ENCODE measurements at regions not wholly inside any gene's neighbourhood (a gene's known extent, or its start where the extent isn't known, plus 50 kb on each side); places are given as distances from the start of the nearest gene placed in this dataset.

DNA sequence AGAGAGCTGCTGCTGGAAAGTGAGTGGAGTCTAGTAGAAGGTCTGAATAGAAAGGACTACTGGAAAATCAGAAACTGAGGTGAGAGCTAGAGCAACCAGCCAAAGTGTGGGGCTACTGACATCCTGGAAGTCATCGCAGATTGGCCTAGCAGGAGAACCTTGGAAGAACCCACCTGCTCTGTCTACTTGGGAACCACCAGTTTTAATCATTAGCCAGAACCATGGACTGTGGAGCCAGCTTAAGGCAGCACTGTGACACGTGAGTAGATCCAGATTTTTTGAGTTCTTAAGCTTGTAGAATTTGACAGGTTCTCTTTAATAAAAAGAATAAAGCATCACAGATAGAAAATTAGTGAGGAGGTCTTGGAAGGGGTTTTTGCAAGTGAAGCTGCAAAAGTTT, 179.1 kb upstream of the PEX5L start:
- Mint-ChIP-seq H3K4me3 (no peak overlapping the region), H3K36me3 (no peaks in the 10 kb centered on the region), H3K9me3 (peaks cover 12% of the 10 kb centered on the region), H3K4me1 (ENCODE audit: low read depth in 2 of 2) (no peaks in the 10 kb centered on the region), H3K27ac (no peak overlapping the region), H3K27me3 (no peaks in the 10 kb centered on the region)
- ATAC-seq (no peak), DNase-seq (ENCODE audit: low spot score) (no peak)

DNA sequence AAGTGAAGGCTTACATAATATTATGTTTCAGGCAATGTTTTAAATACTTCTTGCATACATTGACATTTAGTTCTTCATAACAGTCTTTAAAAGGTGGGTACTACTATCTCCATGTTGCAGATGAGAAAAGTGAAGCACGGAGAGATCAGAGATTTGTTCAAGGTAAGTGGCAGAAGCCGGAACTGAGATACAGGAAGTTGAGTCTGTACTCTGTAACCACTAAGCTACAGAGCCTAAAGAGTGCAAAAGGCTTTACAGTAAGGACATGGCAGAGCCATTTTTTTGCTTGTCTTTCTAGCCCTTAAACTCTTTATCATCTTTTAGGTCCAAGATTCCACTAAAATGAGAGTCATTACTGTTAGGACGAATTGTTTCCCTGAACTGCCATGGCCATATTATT, 186.5 kb upstream of the PEX5L start:
- Mint-ChIP-seq H3K27ac (no peak overlapping the region), H3K9me3 (peaks cover 9% of the 10 kb centered on the region), H3K36me3 (peaks cover 2% of the 10 kb centered on the region), H3K27me3 (no peaks in the 10 kb centered on the region), H3K4me3 (no peak overlapping the region), H3K4me1 (ENCODE audit: low read depth in 2 of 2) (no peaks in the 10 kb centered on the region)
- ATAC-seq: no peak
- no peak for DNase-seq (ENCODE audit: low spot score)

DNA sequence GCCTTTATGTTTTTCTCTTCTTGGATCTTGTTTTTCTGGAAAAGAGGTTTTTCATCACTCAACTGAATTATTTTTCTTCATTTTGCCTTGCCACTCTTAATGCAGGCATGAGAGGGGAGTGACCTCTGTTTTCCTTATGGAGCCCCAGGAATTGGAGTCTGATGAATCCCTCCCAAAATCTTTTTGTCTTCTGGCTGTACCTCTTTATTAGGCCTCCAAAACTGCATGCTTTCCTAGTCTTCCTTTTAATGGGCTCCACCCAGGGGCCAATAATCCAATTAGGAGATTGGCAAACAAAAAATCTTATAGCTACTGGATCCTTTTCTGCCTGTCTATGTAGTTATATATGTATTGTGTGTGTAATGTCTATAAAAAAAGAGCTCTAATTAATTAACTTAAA, 192.4 kb upstream of the PEX5L start:
- Mint-ChIP-seq H3K4me3 (no peak overlapping the region), H3K9me3 (peaks cover 14% of the 10 kb centered on the region), H3K36me3 (peaks cover 7% of the 10 kb centered on the region), H3K27me3 (no peaks in the 10 kb centered on the region), H3K27ac (no peak overlapping the region), H3K4me1 (ENCODE audit: low read depth in 2 of 2) (no peaks in the 10 kb centered on the region)
- DNase-seq (ENCODE audit: low spot score) (no peak), ATAC-seq (no peak)

DNA sequence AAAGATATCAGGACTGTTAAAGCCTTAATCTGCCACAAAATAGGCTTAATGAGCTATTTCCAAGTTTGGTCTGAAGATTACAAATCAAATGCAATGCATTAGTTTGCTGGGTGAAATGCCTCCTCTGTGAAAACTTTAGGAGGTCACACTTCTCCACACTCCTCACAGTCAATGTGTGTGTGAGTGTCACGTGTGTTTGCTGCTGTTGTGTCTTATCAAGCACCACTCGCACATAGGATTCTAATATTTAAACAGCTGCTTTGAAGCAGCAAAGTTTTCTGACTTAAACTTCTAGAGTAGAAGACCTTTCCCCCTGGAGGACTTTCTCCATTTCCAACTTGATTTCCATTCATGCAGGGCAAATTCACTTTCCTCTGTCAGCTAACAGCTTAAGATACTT, 203.2 kb upstream of the PEX5L start:
- no peak for DNase-seq (ENCODE audit: low spot score)
- no peak for ATAC-seq

DNA sequence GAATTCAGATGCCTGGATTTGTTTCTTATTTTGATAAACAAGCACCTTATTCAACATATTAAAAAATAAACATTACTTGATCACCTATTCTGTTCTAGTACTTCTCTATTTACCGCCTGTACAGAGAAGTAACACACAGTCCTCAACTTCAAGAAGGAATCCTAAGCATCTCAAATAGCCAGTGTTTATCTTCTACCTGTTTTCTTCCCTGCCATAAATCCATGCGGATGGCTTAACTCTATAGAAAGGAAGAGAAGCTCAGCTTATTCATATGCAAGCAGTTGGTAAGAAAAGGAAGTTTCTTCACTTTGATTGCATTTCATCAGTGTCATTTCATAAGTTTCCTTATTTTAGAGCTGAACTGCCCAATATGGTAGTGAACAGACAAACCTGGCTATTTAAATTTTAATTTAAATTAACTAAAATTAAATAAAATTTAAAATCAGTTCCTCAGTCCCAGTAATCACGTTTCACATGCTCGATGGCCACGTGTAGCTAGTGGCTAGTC, 210.0 kb upstream of the PEX5L start:
- Mint-ChIP-seq H3K4me3 (no peak overlapping the region), H3K27ac (no peak overlapping the region), H3K4me1 (ENCODE audit: low read depth in 2 of 2) (no peaks in the 10 kb centered on the region), H3K9me3 (peaks cover 5% of the 10 kb centered on the region), H3K27me3 (no peaks in the 10 kb centered on the region), H3K36me3 (peaks cover 7% of the 10 kb centered on the region)
- DNase-seq (ENCODE audit: low spot score) (no peak), ATAC-seq (no peak)

More for the DNA sequence above, 203.2 kb upstream of the PEX5L start:
- Mint-ChIP-seq H3K27ac (no peak overlapping the region), H3K9me3 (peaks cover 12% of the 10 kb centered on the region), H3K4me3 (no peak overlapping the region), H3K4me1 (ENCODE audit: low read depth in 2 of 2) (no peaks in the 10 kb centered on the region), H3K36me3 (peaks cover 1% of the 10 kb centered on the region), H3K27me3 (no peaks in the 10 kb centered on the region)

DNA sequence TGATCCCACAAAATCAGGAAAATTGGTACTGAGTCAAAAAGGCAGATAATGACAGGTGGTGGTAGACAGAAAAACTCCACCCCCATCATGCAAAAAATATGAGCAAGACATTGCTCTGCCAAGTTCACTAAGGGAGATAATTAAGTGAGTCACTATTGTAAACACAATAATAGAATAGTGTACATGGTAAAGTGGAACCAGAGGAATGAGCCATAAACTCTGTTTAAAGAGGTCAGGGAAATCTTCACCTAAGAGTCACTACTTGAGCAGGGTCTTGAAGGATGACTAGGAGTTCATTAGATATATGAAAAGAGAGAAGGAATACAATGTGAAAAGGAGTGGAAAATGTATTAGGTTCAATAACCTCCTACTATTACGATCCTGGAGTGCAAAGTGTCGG, 213.4 kb upstream of the PEX5L start:
- no peaks in the 10 kb centered on the region for H3K4me1 Mint-ChIP-seq (ENCODE audit: low read depth in 2 of 2)
- H3K27ac Mint-ChIP-seq: no peak overlapping the region
- no peak overlapping the region for H3K4me3 Mint-ChIP-seq
- H3K27me3 Mint-ChIP-seq: no peaks in the 10 kb centered on the region
- H3K9me3 Mint-ChIP-seq: peaks cover 4% of the 10 kb centered on the region
- DNase-seq (ENCODE audit: low spot score): no peak
- ATAC-seq: no peak
- peaks cover 3% of the 10 kb centered on the region for H3K36me3 Mint-ChIP-seq

DNA sequence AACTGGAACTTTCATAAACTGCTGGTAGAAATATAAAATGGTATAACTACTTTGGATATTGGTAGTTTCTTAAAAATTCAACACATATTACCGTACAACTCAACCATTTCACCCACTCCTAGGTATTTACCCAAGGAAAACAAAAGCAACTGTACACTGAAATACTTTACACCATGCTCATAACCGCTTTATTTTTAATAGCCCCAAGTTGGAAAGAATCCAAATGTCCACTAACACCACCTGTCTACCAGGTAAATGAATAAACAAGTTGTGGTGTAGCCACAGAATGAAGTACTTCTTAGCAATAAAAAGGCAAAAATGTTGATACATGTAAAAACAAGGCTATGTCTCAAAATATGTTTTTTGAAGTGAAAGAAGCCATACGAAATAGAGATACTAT, 215.9 kb upstream of the PEX5L start:
- peaks cover under 1% of the 10 kb centered on the region for H3K36me3 Mint-ChIP-seq
- H3K4me1 Mint-ChIP-seq (ENCODE audit: low read depth in 2 of 2): no peaks in the 10 kb centered on the region
- H3K9me3 Mint-ChIP-seq: peaks cover 8% of the 10 kb centered on the region
- H3K27me3 Mint-ChIP-seq: no peaks in the 10 kb centered on the region
- ATAC-seq (no peak), DNase-seq (ENCODE audit: low spot score) (no peak)
- H3K4me3 Mint-ChIP-seq: no peak overlapping the region
- no peak overlapping the region for H3K27ac Mint-ChIP-seq

DNA sequence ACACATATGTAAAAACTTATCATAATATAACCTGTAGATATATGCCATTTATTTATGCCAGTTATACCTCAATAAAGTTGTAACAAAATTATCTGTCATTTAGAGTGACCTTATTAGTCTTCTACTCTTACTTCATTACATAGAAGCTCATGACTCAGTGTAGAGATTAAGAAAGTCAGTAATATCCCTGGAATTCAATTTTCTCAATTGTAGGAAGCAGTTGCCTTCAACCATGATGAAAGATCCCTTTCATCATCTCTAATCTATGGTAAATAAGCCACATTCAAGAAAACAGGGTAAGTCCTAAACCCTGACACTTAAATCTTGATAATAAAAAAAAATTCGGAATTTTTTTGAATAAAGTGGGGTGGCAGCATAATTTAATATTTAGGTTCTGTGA, 216.5 kb upstream of the PEX5L start:
- H3K36me3 Mint-ChIP-seq: peaks cover 6% of the 10 kb centered on the region
- ATAC-seq (no peak), DNase-seq (ENCODE audit: low spot score) (no peak)
- no peak overlapping the region for H3K27ac Mint-ChIP-seq
- H3K4me1 Mint-ChIP-seq (ENCODE audit: low read depth in 2 of 2): no peaks in the 10 kb centered on the region
- peaks cover 12% of the 10 kb centered on the region for H3K9me3 Mint-ChIP-seq
- no peaks in the 10 kb centered on the region for H3K27me3 Mint-ChIP-seq
- H3K4me3 Mint-ChIP-seq: no peak overlapping the region

DNA sequence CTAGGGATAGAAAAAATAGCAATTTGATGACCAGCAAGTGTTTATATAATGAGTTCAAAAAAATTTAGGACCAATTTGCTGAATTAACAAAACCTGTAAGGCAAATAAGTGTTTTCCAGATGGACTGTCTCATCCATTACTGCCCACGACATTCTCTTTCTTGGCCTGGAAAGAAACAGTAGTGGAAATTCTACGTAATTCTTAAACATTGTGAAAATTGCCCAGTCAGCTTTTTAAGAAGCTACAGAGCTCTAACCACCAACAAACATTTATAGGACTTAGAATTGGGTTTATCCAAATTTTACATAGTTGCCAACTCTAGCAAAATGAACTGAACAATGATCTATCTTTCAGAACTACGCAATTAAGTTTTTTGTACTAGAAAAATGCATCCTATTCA, 227.7 kb upstream of the PEX5L start:
- H3K27me3 Mint-ChIP-seq: no peaks in the 10 kb centered on the region
- ATAC-seq: no peak
- H3K36me3 Mint-ChIP-seq: peaks cover 14% of the 10 kb centered on the region
- peaks cover 0 to 6% of the 10 kb centered on the region in 2 donors for H3K4me1 Mint-ChIP-seq (ENCODE audit: low read depth in 2 of 2)
- H3K9me3 Mint-ChIP-seq: peaks cover 6% of the 10 kb centered on the region
- no peak overlapping the region for H3K4me3 Mint-ChIP-seq
- no peak overlapping the region for H3K27ac Mint-ChIP-seq
- no peak for DNase-seq (ENCODE audit: low spot score)

DNA sequence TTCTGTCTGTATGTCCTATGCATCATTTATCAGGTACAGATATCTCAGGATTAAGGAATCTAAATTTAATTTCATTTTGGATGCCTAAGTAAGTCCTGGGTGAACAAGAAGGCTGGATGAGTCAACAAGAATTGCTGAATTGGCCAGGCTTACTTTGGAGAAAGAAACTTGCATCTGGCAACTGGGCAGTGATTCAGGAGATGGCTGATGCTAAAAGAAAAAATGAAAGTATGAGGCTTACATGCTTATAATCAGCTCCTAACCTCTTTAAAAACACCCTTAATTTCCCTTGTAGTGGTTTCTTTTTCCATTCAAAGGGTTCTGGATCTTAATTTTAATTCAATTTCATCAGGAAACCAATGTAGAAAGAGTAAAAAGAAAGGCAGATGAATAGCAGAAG, 228.8 kb upstream of the PEX5L start:
- no peak for ATAC-seq
- H3K4me1 Mint-ChIP-seq (ENCODE audit: low read depth in 2 of 2): peaks cover 0 to 6% of the 10 kb centered on the region in 2 donors
- no peak overlapping the region for H3K4me3 Mint-ChIP-seq
- H3K9me3 Mint-ChIP-seq: peaks cover under 1% of the 10 kb centered on the region
- H3K27ac Mint-ChIP-seq: no peak overlapping the region
- no peaks in the 10 kb centered on the region for H3K27me3 Mint-ChIP-seq
- peaks cover 4% of the 10 kb centered on the region for H3K36me3 Mint-ChIP-seq
- no peak for DNase-seq (ENCODE audit: low spot score)

DNA sequence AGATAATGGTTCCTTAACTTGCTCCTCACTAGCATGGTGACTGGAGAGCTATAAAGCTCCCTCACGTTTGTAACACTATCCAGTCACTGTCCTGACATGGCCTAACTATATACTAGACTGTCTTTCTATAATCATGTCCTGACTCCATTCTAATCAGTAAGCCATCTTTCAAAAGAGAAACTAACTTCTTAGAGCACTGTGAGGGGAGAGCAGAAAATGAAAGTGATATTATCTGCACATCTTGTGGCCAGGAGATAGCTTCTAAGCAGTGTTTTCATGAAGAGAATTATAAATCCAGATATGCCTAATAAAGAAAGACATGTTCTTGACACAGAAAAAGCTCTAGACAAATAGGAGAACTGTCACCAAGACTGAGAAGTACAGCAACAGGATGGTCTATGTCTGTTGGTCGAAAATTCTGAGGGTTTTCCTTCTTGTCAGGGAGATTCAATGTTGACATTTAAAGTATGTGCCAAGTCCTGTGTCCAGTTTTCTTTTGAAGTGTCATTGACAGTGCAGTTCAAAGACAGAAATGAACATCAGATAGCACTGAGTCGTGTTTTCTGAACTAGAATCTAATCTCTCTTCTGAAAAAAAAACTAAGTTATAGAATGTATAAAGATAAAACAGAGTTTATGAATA, 230.6 kb upstream of the PEX5L start:
- Mint-ChIP-seq H3K27ac (peak overlapping the region in 1 of 2 donors; percentile 53), H3K4me3 (peak overlapping the region; percentile 43)
- DNase-seq (ENCODE audit: low spot score): no peak

DNA sequence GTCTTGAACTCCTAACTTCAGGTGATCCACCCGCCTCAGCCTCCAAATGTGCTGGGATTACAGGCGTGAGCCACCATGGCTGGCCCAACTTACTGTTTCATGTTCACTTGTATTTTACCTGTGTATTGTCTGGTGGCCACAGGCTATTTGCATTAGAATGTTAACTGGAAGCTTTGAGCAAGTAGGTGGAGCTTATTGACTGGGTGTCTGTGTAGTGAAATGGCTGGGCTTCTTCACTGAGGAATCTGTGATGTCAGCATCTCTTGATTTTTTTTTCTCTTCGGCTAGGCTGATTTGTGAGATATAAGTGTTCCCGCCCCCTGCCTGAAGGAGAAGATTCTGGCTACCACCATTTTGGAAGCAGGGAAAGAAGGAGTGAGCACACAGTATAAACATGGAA, 237.8 kb upstream of the PEX5L start:
- Mint-ChIP-seq H3K9me3 (peaks cover 19% of the 10 kb centered on the region), H3K4me3 (no peak overlapping the region), H3K4me1 (ENCODE audit: low read depth in 2 of 2) (no peaks in the 10 kb centered on the region), H3K36me3 (no peaks in the 10 kb centered on the region), H3K27me3 (no peaks in the 10 kb centered on the region), H3K27ac (no peak overlapping the region)
- ATAC-seq: no peak
- DNase-seq (ENCODE audit: low spot score): no peak

More for the DNA sequence above, 230.6 kb upstream of the PEX5L start:
- no peaks in the 10 kb centered on the region for H3K27me3 Mint-ChIP-seq
- H3K9me3 Mint-ChIP-seq: peaks cover 3% of the 10 kb centered on the region
- H3K36me3 Mint-ChIP-seq: no peaks in the 10 kb centered on the region
- peaks cover 0 to 6% of the 10 kb centered on the region in 2 donors for H3K4me1 Mint-ChIP-seq (ENCODE audit: low read depth in 2 of 2)
- ATAC-seq: peak in 1 of 2 donors; percentile 56

DNA sequence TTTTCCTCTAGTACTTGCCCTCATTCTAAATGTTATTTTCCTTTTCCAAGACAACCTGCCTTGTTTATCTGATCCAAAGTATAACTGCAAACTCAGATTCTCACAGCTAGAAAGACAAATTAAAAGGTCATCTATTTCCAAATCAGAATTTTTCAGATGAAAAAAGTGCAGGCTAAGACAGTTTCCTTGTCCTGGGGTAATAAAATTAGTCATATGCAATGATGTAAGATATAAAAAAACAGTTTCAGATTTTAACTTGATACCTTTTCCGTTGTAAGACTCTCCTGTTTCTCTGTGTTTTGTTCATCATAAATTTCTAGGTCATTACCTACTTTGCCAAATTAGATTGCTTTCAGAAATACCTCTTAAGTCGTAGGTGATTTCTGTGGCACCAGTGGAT, 238.4 kb upstream of the PEX5L start:
- ATAC-seq: no peak
- Mint-ChIP-seq H3K27me3 (no peaks in the 10 kb centered on the region), H3K27ac (no peak overlapping the region), H3K9me3 (peaks cover 19% of the 10 kb centered on the region), H3K4me3 (no peak overlapping the region), H3K4me1 (ENCODE audit: low read depth in 2 of 2) (no peaks in the 10 kb centered on the region), H3K36me3 (no peaks in the 10 kb centered on the region)
- no peak for DNase-seq (ENCODE audit: low spot score)

DNA sequence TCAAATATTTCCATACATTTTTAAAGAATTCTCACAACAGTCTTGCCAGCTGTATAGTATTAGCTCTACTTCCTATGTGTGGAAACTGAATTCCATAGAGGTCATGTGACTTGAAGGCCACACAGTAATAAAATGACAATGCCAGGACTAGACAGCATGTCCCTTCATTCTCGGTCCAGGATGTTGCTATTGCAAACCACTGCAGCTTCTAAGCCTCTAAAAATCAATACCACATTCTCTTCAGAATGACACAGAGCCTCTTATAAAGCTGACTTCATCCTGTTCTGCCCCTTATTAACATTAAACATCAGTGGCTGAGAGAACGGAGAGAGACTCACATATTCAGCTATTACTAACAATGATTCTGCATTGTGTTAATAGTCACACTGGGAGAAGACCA, 240.3 kb upstream of the PEX5L start:
- ATAC-seq (no peak), DNase-seq (ENCODE audit: low spot score) (no peak)
- Mint-ChIP-seq H3K4me3 (no peak overlapping the region), H3K27me3 (no peaks in the 10 kb centered on the region), H3K36me3 (no peaks in the 10 kb centered on the region), H3K9me3 (peaks cover 16% of the 10 kb centered on the region), H3K4me1 (ENCODE audit: low read depth in 2 of 2) (no peaks in the 10 kb centered on the region), H3K27ac (no peak overlapping the region)

DNA sequence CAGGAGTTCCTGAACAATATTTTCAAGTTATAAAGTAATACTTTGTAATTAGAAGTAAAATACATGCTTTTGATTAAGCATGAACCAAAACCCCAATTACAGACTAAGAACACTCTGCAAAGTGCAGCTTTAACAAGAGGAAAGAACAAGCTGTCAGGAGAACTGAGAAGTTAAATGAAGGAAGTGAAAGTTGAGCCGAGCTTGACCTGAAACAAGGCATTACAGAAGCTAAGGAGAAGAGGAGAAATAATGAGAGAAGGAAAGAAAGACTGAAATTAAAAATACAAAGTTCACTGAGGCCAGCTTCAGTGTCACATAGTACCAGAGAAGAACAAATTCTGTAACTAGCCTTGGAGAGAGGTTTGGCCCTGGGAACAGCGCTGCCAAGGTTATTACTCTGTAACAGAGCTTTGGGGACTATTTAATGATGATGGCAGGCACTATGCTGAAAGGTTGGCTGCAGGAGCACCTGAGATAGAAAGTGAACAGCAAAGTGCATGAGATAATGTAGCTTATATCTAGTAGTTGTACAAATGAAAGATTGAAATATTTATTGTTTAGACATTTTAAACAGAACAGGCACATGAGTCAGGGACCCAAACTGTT, 241.9 kb upstream of the PEX5L start:
- Mint-ChIP-seq H3K27me3 (no peaks in the 10 kb centered on the region), H3K36me3 (no peaks in the 10 kb centered on the region), H3K9me3 (peaks cover 15% of the 10 kb centered on the region), H3K27ac (no peak overlapping the region), H3K4me1 (ENCODE audit: low read depth in 2 of 2) (no peaks in the 10 kb centered on the region), H3K4me3 (no peak overlapping the region)
- DNase-seq (ENCODE audit: low spot score) (no peak), ATAC-seq (no peak)
